Stimulated activated CD8-positive, alpha-beta memory T cell treated with anti-CD3 and anti-CD28 coated beads, Interleukin-15, amount 100 ng/mL, for 4 hours (primary cell): ENCODE measurements at regions not wholly inside any gene's neighbourhood (a gene's known extent, or its start where the extent isn't known, plus 50 kb on each side); places are given as distances from the start of the nearest gene placed in this dataset.
"Not testable (repeated sequence)": the region's sequence is repeated elsewhere in the genome, so short reads cannot be mapped to it uniquely, and the experiment has no call there.

ENCODE experiments used
- DNase-seq, 2 donors: peaks; one replicate each; pipeline ENCODE4 v3.0.0-alpha.2; 2020; ENCODE audit warnings: low read depth in 2 of 2

GRCh38 chr10:78096486-78096885 lies 62.8 kb downstream of the RPS24 start:
- DNase-seq: not testable (repeated sequence)

DNA sequence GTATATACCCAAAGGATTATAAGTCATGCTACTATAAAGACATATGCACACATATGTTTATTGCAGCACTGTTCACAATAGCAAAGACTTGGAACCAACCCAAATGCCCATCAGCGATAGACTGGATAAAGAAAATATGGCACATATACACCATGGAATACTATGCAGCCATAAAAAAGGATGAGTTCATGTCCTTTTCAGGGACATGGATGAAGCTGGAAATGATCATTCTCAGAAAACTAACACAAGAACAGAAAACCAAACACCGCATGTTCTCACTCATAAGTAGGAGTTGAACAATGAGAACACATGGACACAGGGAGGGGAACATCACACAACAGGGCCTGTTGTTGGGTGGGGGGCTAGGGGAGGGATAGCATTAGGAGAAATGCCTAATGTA lies 68.9 kb downstream of the RPS24 start:
- DNase-seq: not testable (repeated sequence)

DNA sequence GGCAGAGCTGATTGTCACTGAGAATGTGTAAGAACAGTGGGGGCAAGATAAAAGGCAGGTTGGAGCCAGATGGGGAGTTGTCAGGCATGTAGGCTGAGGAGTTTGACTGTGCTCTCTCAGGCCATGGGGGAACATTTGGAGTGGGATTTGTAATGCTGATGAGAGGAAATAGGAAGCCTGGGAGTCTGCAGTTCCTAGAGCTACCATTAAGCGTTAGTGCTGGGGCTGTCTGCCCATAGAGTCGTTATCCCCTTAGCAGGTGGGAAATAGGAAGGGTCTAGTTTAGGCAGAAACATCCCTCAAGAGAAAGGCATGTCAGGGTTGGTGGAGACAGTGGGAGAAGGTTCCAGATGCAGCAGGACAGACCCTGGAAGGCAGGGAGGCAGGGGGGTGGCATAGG lies 75.5 kb downstream of the RPS24 start:
- DNase-seq: no peak

DNA sequence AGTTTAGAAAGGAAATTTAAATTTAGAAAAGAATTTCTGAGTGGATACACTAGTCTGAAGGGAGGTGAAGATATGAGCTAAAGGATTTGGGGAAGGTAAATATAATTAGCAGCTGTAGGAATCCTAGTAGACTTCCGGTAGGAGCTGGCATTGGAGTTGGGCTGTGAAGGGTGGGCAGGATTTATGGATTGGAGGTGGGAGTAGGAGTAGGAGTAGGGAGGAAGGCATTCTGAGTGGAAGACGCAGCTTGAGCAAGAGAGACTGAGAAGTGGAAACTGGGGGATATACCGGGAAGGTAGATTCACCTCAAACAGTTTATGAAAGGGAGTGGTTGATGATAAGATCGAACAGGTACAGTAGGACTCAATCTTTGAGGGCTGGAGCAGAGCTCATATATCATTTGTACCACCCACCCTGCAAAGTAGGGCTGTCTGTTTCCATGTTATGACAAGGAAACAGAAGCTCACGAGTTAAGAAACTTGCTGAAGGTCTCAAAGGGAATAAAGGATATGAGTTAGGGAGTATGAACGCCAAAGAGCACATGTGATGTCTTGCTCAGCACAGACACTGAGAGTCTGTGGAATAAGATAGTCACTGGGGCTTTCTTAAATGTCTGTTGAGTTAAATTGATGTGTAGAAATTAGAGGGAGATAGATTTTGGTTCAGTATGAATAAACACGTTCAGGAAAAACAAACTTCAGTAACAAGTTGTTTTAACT lies 81.6 kb downstream of the RPS24 start:
- DNase-seq: no peak

- DNase-seq: no peak
Observed at GRCh38 chr10:78116361-78116760, 82.7 kb downstream of the RPS24 start.

- DNase-seq: no peak
Observed at GRCh38 chr10:78118591-78118990, 84.9 kb downstream of the RPS24 start.

GRCh38 chr10:78121801-78122200 lies 88.1 kb downstream of the RPS24 start:
- DNase-seq: no peak

- DNase-seq: no peak
Observed at GRCh38 chr10:78124167-78124566, 90.5 kb downstream of the RPS24 start.

- no peak for DNase-seq
Observed at GRCh38 chr10:78129211-78129610, 95.5 kb downstream of the RPS24 start.

- no peak for DNase-seq
Observed at GRCh38 chr10:78130966-78131710, 97.5 kb downstream of the RPS24 start.

DNA sequence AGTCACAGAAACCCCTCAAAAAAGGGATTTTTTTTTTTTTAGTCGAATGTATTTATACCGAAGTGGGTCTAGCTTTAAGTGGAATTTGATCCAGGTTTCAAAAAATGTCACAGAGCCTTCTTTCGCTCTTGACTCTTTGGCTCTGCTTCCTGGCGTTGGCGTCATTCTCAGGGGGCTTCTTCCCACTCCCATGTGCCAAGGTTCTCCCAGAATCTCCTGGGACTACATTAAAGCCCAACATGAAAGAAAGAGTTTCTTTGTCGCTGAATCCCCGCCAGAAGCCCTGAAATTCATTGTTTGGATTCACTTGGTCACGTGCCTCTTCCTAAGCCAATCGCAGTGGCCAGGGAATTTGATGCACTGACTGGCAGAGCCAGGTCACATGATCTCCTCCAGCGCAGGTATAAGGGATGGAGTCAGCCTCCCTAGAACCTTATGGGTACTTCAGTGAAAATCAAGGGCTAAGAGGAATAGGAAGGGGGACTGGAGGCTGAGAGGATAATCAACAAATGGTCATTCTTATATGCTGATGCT lies 101.2 kb downstream of the RPS24 start:
- no peak for DNase-seq

DNA sequence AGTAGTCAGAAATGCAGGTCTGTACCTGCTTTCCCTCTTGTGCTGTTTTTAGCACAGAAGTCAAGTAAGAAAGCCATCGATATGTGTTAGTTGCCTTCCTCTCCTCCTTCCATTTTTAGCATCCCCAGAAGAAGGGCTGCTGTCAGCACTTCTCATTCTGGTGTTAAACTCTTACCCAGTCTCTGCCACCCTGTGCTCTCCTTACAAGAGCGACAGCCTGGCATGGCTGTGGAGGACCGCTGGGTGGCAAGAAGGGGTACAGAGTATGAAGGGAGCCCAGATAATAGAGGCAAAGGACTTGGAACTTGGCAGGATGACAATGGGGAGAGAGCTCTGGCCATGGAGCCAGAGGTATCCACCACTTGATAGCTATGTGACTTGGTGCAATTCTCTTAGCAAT lies 103.5 kb downstream of the RPS24 start:
- DNase-seq: no peak

GRCh38 chr10:78139341-78139740 lies 105.7 kb downstream of the RPS24 start:
- no peak for DNase-seq

GRCh38 chr10:78140066-78140630 lies 106.5 kb downstream of the RPS24 start:
- DNase-seq: no peak

GRCh38 chr10:78143576-78143975 lies 109.9 kb downstream of the RPS24 start:
- DNase-seq: no peak

- DNase-seq: no peak
Observed at GRCh38 chr10:78146200-78146599, 112.5 kb downstream of the RPS24 start.

GRCh38 chr10:78147202-78147601 lies 113.5 kb downstream of the RPS24 start:
- DNase-seq: no peak

DNA sequence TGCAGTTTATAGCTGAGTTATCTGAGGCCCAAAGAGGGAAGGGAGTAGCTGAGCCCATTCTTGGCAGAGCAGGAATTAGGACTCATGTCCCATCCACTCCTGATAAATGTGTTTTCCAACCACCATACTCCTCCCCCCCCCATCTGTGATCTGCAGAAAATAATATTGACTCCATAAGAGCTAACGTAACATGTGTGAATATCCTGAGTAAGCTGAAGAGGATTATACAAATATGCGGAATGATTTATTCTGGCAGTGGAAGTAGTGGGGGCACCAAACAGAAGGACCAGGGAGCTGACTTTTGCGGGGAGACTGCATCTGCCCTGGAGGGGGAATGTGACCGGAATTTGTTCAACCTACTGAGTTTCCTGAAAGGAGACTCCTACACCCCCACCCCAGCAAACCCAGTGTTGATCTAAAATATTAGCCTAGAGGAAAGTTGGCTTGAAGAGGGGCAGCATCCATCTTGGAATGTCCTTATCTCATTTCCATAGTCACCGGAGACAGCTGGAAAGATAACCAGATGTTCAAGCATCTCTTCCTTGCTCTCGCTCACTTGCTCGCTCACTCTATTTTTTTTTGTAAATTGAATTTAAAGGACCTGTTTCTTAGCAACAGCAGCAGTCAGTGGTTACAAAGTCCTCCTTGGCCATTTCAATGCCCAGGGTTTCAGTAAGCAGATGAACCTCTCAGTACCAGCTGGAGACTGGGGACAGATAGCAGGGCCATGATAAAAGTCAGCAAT lies 114.7 kb downstream of the RPS24 start:
- DNase-seq: no peak

GRCh38 chr10:78148961-78149612 lies 115.4 kb downstream of the RPS24 start:
- DNase-seq: no peak

DNA sequence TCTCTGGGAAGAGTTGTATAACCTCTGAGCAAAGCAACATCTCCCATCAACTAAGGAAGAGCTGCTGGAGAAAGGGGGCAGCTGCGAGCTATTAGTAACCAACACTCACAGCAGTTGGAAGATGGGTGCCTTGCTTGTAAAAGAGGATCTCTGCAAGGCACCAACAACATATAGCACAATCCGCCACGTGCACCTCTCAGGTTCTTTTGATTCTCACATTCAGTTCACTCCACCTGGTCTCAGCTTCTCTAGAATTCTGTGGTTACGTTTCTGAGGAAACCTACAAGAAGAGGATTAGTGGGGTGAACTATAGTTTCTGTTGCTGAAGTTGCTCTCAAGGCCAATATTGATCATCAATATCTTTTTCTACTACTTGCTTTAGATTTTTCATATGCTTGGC lies 117.1 kb downstream of the RPS24 start:
- no peak for DNase-seq

- no peak for DNase-seq
Observed at GRCh38 chr10:78155722-78156121, 122.1 kb downstream of the RPS24 start.

DNA sequence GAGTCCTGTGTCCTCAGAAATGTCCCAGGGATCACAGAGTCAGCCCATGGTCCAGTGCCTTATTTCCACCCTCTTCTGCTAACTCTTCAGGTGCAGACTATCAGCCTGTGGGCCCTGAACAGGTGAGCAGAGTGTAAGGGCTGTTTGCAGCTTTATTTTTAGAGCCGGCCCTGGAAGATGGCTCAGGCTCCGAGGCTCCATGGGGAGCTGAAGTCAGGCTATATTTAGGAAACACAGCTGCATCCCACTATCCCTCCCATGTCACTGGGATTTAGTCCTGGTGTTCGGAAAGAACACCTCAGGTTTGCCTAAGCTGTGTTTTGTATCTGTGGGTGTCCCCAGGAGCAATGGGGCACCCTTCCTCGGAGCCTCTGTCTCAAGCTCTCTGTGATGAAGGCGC lies 126.9 kb downstream of the RPS24 start:
- no peak for DNase-seq
